Astrocyte (in vitro differentiated cells and primary cell): ENCODE measurements at regions not wholly inside any gene's neighbourhood (a gene's known extent, or its start where the extent isn't known, plus 50 kb on each side); places are given as distances from the start of the nearest gene placed in this dataset.

Experiments used
- CTCF ChIP-seq: IDR thresholded peaks from 2 replicates; pipeline ENCODE4 v1.5.1; 2011; ENCODE audit warnings: low read depth, mild to moderate bottlenecking, inconsistent platforms, low read length, moderate library complexity; ENCODE audit not compliant: insufficient read depth
- EZH2 ChIP-seq: IDR thresholded peaks from 2 replicates; pipeline ENCODE4 v1.6.1; 2012; ENCODE audit warnings: mild to moderate bottlenecking, low read length, inconsistent platforms; ENCODE audit not compliant: insufficient read depth

- peak; percentile 17 for TF ChIP-seq CTCF
- TF ChIP-seq EZH2, result no peak
Observed at GRCh38 chr18:77711096-77711495, 461.4 kb downstream of the GALR1 start.
